SK-N-SH (cell line): ENCODE measurements at regions not wholly inside any gene's neighbourhood (a gene's known extent, or its start where the extent isn't known, plus 50 kb on each side); places are given as distances from the start of the nearest gene placed in this dataset.

Experiments used
- CTCF ChIA-PET: fragments of 300-600, 350-600 bp; formaldehyde crosslinking; extraction: SDS; loops from one replicate; lab custom pipeline; 2021; lab: Yijun Ruan, JAX
- POLR2A ChIA-PET: fragments of 350-600 bp; sonication (Branson Sonifier 250); formaldehyde crosslinking; extraction: SDS; loops from one replicate; lab custom pipeline; 2020; ENCODE audit warnings: antibody characterized with exemption, inconsistent platforms; lab: Yijun Ruan, JAX
- DNase-seq: peaks from one replicate; pipeline ENCODE4 v3.0.0; 2012
- H2AFZ ChIP-seq: fragments of 200-600 bp; sonication (generic); 2 replicates; pipeline ENCODE4 v1.8.1; 2016; ENCODE audit warnings: antibody characterized with exemption, mild to moderate bottlenecking, low read depth
- H3F3A ChIP-seq: fragments of 200-600 bp; sonication (generic); replicated peaks from 2 replicates; pipeline ENCODE3; 2016; ENCODE audit warnings: antibody characterized with exemption, mild to moderate bottlenecking; ENCODE audit not compliant: insufficient read depth
- H3K27ac ChIP-seq, 2 experiments: fragments of 200-500 bp in 1 of 2; fragments of 200-600 bp in 1 of 2; sonication (Bioruptor generic) in 1 of 2; sonication (generic), shearing (Covaris generic) in 1 of 2; 2 replicates each; pipeline versions ENCODE4 v1.5.1 to v1.6.1; 2014 to 2016; ENCODE audit warnings: low read depth in 2 of 2, inconsistent platforms in 1 of 2, low read length in 1 of 2, mild to moderate bottlenecking in 1 of 2, mixed read lengths in 1 of 2
- H3K27me3 ChIP-seq: fragments of 200-600 bp; sonication (generic), shearing (Covaris generic); 2 replicates; pipeline ENCODE4 v1.6.1; 2016; ENCODE audit warnings: mixed run types; ENCODE audit not compliant: insufficient read depth
- H3K36me3 ChIP-seq, 2 experiments: fragments of 200-500 bp in 1 of 2; fragments of 200-600 bp in 1 of 2; sonication (Bioruptor generic) in 1 of 2; sonication (generic) in 1 of 2; replicated peaks in 1 of 2; 2 replicates each; pipeline versions ENCODE3 to v1.5.1; 2014 to 2016; ENCODE audit warnings: low read length in 1 of 2, mild to moderate bottlenecking in 1 of 2; ENCODE audit not compliant: insufficient read depth in 2 of 2, control insufficient read depth in 1 of 2
- H3K4me1 ChIP-seq, 2 experiments: fragments of 200-500 bp in 1 of 2; fragments of 200-600 bp in 1 of 2; sonication (Bioruptor generic) in 1 of 2; sonication (generic), shearing (Covaris generic) in 1 of 2; 2 replicates each; pipeline versions ENCODE4 v1.5.1 to v1.6.1; 2014 to 2016; ENCODE audit warnings: low read depth in 1 of 2, low read length in 1 of 2, mixed run types in 1 of 2; ENCODE audit not compliant: insufficient read depth in 2 of 2, control insufficient read depth in 1 of 2
- H3K4me2 ChIP-seq: fragments of 200-600 bp; sonication (generic), shearing (Covaris generic); 2 replicates; pipeline ENCODE4 v1.6.1; 2017; ENCODE audit warnings: mixed run types
- H3K4me3 ChIP-seq, 2 experiments: fragments of 200-500 bp in 1 of 2; fragments of 200-600 bp in 1 of 2; sonication (Bioruptor generic) in 1 of 2; sonication (generic), shearing (Covaris generic) in 1 of 2; 2 replicates each; pipeline versions ENCODE4 v1.5.1 to v1.8.1; 2014 to 2016; ENCODE audit warnings: low read depth in 2 of 2, inconsistent platforms in 1 of 2, low read length in 1 of 2, mild to moderate bottlenecking in 1 of 2, mixed read lengths in 1 of 2, moderate library complexity in 1 of 2
- H3K79me2 ChIP-seq: fragments of 200-600 bp; sonication (generic); 2 replicates; pipeline ENCODE4 v1.8.1; 2017; ENCODE audit warnings: mild to moderate bottlenecking; ENCODE audit not compliant: insufficient read depth
- H3K9ac ChIP-seq: fragments of 200-600 bp; sonication (generic); 2 replicates; pipeline ENCODE4 v1.6.1; 2017; ENCODE audit warnings: mixed run types
- H3K9me2 ChIP-seq: fragments of 200-600 bp; sonication (generic); 2 replicates; pipeline ENCODE4 v1.6.1; 2017; ENCODE audit warnings: mixed run types
- H3K9me3 ChIP-seq: fragments of 200-600 bp; sonication (generic); 2 replicates; pipeline ENCODE4 v1.6.1; 2017; ENCODE audit warnings: mixed run types, mild to moderate bottlenecking, moderate library complexity
- H4K20me1 ChIP-seq: fragments of 200-600 bp; sonication (generic); 2 replicates; pipeline ENCODE4 v1.6.1; 2017; ENCODE audit warnings: mild to moderate bottlenecking, mixed run types; ENCODE audit not compliant: insufficient read depth
- ELF1 ChIP-seq: IDR thresholded peaks from 2 replicates; pipeline ENCODE4 v1.4.0; 2012
- EZH2phosphoT487 ChIP-seq: fragments of 200-600 bp; sonication (generic); IDR thresholded peaks from 2 replicates; pipeline ENCODE4 v1.6.1; 2017; ENCODE audit warnings: low read depth, mixed run types, mild to moderate bottlenecking, antibody characterized with exemption, moderate library complexity, borderline replicate concordance
- FOSL2 ChIP-seq: IDR thresholded peaks from 2 replicates; pipeline ENCODE4 v1.4.0; 2012; ENCODE audit warnings: low read depth, mild to moderate bottlenecking, moderate library complexity, borderline replicate concordance
- FOXJ3 ChIP-seq: sonication (generic); formaldehyde crosslinking; IDR thresholded peaks from 2 replicates; pipeline ENCODE4 v1.5.1; 2020; ENCODE audit warnings: mild to moderate bottlenecking, missing genetic modification reagents
- FOXM1 ChIP-seq: IDR thresholded peaks from 2 replicates; pipeline ENCODE4 v1.4.0; 2012; ENCODE audit warnings: low read depth, mild to moderate bottlenecking
- GABPA ChIP-seq: IDR thresholded peaks from 2 replicates; pipeline ENCODE4 v1.4.0; 2012; ENCODE audit warnings: low read depth, mild to moderate bottlenecking
- GATA2 ChIP-seq: sonication (generic); formaldehyde crosslinking; IDR thresholded peaks from 2 replicates; pipeline ENCODE4 v1.5.0; 2020; ENCODE audit warnings: mild to moderate bottlenecking, missing genetic modification reagents
- NRF1 ChIP-seq: IDR thresholded peaks from 2 replicates; pipeline ENCODE4 v1.6.1; 2012; ENCODE audit warnings: low read depth, mild to moderate bottlenecking, low read length
- POLR2AphosphoS5 ChIP-seq: IDR thresholded peaks from 2 replicates; pipeline ENCODE4 v1.6.1; 2012; ENCODE audit warnings: low read depth, low read length
- RAD21 ChIP-seq: IDR thresholded peaks from 2 replicates; pipeline ENCODE4 v1.6.1; 2012; ENCODE audit warnings: mild to moderate bottlenecking, low read length
- RCOR1 ChIP-seq: fragments of 150-350 bp; IDR thresholded peaks from 2 replicates; pipeline ENCODE4 v1.6.1; 2017; ENCODE audit warnings: antibody characterized with exemption, low read length
- SMC3 ChIP-seq: IDR thresholded peaks from 2 replicates; pipeline ENCODE4 v1.6.1; 2012; ENCODE audit warnings: low read depth, low read length, improper control_type of control experiment
- TAF1 ChIP-seq: IDR thresholded peaks from 2 replicates; pipeline ENCODE4 v1.6.1; 2012; ENCODE audit warnings: low read depth, mild to moderate bottlenecking, low read length, moderate library complexity, borderline replicate concordance
- WGBS: methylation state at CpG from one replicate; pipeline ENCODE4 v1.1.6; 2017; ENCODE audit warnings: low lambda C conversion rate; 5-methylcytosine and 5-hydroxymethylcytosine counted together
- TF ChIP-seq, protein P1 (sequence below): IDR thresholded peaks from 2 replicates; pipeline ENCODE4 v1.6.1; 2012; ENCODE audit warnings: mild to moderate bottlenecking, low read depth, low read length, moderate library complexity
- TF ChIP-seq, protein P2 (sequence below): fragments of 150-350 bp; IDR thresholded peaks from 2 replicates; pipeline ENCODE4 v1.6.1; 2017; ENCODE audit warnings: antibody characterized with exemption, low read length, low read depth, borderline replicate concordance
- TF ChIP-seq, protein P3 (sequence below): IDR thresholded peaks from 2 replicates; pipeline ENCODE4 v1.4.0; 2012; ENCODE audit warnings: low read depth
- TF ChIP-seq, protein P4 (sequence below): IDR thresholded peaks from 2 replicates; pipeline ENCODE4 v1.4.0; 2012; ENCODE audit warnings: low read depth, borderline replicate concordance

DNA sequence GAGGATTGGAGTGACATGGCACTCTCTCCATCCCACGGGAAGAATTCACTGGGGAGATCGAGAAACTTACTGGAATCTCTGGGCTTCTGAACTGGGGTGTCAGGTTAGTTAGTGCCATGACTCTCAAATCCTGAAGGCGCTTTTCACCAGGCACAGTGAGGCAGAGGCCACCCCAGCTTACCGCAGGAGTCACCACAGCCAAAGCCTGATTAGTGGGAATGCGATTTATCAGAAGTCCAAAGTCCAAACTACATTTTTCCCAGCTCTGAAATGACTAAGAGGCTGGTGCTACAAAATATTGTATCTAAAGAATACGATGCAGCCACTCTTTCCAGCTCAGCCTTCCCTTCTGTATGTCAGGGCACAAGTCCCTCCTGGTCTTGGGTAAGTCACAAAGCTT is 334.8 kb upstream of the SHH start:
- no peaks in the 10 kb centered on the region for H4K20me1 ChIP-seq
- H2AFZ ChIP-seq, result no peak overlapping the region
- H3K9me2 ChIP-seq, result no peaks in the 10 kb centered on the region
- POLR2A ChIA-PET, result no interaction called here
- H3K79me2 ChIP-seq, result no peaks in the 10 kb centered on the region
- no peaks in the 10 kb centered on the region for H3K9me3 ChIP-seq
- no peak for TF ChIP-seq POLR2AphosphoS5
- TF ChIP-seq, protein P1, sequence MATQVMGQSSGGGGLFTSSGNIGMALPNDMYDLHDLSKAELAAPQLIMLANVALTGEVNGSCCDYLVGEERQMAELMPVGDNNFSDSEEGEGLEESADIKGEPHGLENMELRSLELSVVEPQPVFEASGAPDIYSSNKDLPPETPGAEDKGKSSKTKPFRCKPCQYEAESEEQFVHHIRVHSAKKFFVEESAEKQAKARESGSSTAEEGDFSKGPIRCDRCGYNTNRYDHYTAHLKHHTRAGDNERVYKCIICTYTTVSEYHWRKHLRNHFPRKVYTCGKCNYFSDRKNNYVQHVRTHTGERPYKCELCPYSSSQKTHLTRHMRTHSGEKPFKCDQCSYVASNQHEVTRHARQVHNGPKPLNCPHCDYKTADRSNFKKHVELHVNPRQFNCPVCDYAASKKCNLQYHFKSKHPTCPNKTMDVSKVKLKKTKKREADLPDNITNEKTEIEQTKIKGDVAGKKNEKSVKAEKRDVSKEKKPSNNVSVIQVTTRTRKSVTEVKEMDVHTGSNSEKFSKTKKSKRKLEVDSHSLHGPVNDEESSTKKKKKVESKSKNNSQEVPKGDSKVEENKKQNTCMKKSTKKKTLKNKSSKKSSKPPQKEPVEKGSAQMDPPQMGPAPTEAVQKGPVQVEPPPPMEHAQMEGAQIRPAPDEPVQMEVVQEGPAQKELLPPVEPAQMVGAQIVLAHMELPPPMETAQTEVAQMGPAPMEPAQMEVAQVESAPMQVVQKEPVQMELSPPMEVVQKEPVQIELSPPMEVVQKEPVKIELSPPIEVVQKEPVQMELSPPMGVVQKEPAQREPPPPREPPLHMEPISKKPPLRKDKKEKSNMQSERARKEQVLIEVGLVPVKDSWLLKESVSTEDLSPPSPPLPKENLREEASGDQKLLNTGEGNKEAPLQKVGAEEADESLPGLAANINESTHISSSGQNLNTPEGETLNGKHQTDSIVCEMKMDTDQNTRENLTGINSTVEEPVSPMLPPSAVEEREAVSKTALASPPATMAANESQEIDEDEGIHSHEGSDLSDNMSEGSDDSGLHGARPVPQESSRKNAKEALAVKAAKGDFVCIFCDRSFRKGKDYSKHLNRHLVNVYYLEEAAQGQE, result no peak
- no peak for TF ChIP-seq RAD21
- no peak for TF ChIP-seq EZH2phosphoT487
- no peak for TF ChIP-seq GABPA
- no peak for TF ChIP-seq FOSL2
- TF ChIP-seq NRF1, result no peak
- TF ChIP-seq FOXM1, result no peak
- TF ChIP-seq RCOR1, result no peak
- no peak for TF ChIP-seq GATA2 (CRISPR knock-in tag)
- TF ChIP-seq, protein P2, sequence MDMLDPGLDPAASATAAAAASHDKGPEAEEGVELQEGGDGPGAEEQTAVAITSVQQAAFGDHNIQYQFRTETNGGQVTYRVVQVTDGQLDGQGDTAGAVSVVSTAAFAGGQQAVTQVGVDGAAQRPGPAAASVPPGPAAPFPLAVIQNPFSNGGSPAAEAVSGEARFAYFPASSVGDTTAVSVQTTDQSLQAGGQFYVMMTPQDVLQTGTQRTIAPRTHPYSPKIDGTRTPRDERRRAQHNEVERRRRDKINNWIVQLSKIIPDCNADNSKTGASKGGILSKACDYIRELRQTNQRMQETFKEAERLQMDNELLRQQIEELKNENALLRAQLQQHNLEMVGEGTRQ, result no peak
- no peak for TF ChIP-seq FOXJ3 (CRISPR knock-in tag)
- no peak for TF ChIP-seq SMC3
- no peak for TF ChIP-seq TAF1
- TF ChIP-seq, protein P3, sequence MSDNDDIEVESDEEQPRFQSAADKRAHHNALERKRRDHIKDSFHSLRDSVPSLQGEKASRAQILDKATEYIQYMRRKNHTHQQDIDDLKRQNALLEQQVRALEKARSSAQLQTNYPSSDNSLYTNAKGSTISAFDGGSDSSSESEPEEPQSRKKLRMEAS, result no peak
- TF ChIP-seq ELF1, result no peak
- TF ChIP-seq, protein P4, sequence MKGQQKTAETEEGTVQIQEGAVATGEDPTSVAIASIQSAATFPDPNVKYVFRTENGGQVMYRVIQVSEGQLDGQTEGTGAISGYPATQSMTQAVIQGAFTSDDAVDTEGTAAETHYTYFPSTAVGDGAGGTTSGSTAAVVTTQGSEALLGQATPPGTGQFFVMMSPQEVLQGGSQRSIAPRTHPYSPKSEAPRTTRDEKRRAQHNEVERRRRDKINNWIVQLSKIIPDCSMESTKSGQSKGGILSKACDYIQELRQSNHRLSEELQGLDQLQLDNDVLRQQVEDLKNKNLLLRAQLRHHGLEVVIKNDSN, result no peak
- no peak overlapping the region for H3K9ac ChIP-seq
- no peak for DNase-seq
- H3K27ac ChIP-seq, result no peak overlapping the region
- H3K4me1 ChIP-seq, result no peaks in the 10 kb centered on the region
- H3F3A ChIP-seq, result no peaks in the 10 kb centered on the region
- H3K4me2 ChIP-seq, result no peak overlapping the region
- H3K36me3 ChIP-seq, result no peaks in the 10 kb centered on the region
- H3K27me3 ChIP-seq, result peaks cover 78% of the 10 kb centered on the region
- CTCF ChIA-PET, result interaction anchor here (1.4 to 2.2 kb wide), 2 partner anchors 10 to 17 kb away, joined by 4 to 5 read pairs; no protein-coding TSS in a partner anchor
- H3K4me3 ChIP-seq, result no peak overlapping the region
- WGBS, result 11% methylated on average over 6 of the region's 6 CpGs
